H1 (cell line): ENCODE measurements at regions not wholly inside any gene's neighbourhood (a gene's known extent, or its start where the extent isn't known, plus 50 kb on each side); places are given as distances from the start of the nearest gene placed in this dataset.

Experiments used
- CTCF ChIA-PET: fragments of 300-600 bp; sonication (Branson Sonifier 250); formaldehyde crosslinking; loops from one replicate; lab custom pipeline; 2021; ENCODE audit not compliant: partially characterized antibody; lab: Charles Lee
- POLR2A ChIA-PET: fragments of 300-600 bp; sonication (Branson Sonifier 250); formaldehyde crosslinking; loops from one replicate; lab custom pipeline; 2021; ENCODE audit warnings: inconsistent platforms; ENCODE audit not compliant: partially characterized antibody; lab: Charles Lee
- DNase-seq, 2 experiments: peaks; one replicate each; pipeline versions ENCODE4 v3.0.0 to v3.0.0-alpha.2; 2010 to 2022; ENCODE audit warnings: low spot score in 2 of 2, low read depth in 1 of 2, mixed read lengths in 1 of 2
- FAIRE-seq: peaks from 2 replicates; lab custom pipeline; 2011; peaks lifted over from hg19 to GRCh38; lab: Jason Lieb, UNC
- H2AFZ ChIP-seq: 2 replicates; pipeline ENCODE4 v1.8.1; 2012; ENCODE audit warnings: low read length, inconsistent platforms
- H2AK5ac ChIP-seq: 2 replicates; pipeline ENCODE4 v1.6.1; 2013; ENCODE audit warnings: low read depth, low read length
- H2BK120ac ChIP-seq: replicated peaks from 2 replicates; pipeline ENCODE3; 2013; ENCODE audit warnings: low read depth, low read length, inconsistent platforms
- H2BK12ac ChIP-seq: 2 replicates; pipeline ENCODE4 v1.6.1; 2013; ENCODE audit warnings: low read depth, low read length
- H2BK15ac ChIP-seq: 2 replicates; pipeline ENCODE4 v1.6.1; 2013; ENCODE audit warnings: low read length
- H2BK20ac ChIP-seq: 2 replicates; pipeline ENCODE4 v1.6.1; 2013; ENCODE audit warnings: low read length
- H2BK5ac ChIP-seq: 2 replicates; pipeline ENCODE4 v1.6.1; 2013; ENCODE audit warnings: low read depth, low read length
- H3K14ac ChIP-seq: 2 replicates; pipeline ENCODE4 v1.6.1; 2013; ENCODE audit warnings: inconsistent platforms; ENCODE audit not compliant: insufficient read length
- H3K18ac ChIP-seq: 2 replicates; pipeline ENCODE4 v1.6.1; 2013; ENCODE audit warnings: low read length; ENCODE audit errors: extremely low read depth
- H3K23ac ChIP-seq: 2 replicates; pipeline ENCODE4 v1.6.1; 2013; ENCODE audit warnings: inconsistent platforms; ENCODE audit not compliant: insufficient read length
- H3K23me2 ChIP-seq: 2 replicates; pipeline ENCODE4 v1.6.1; 2013; ENCODE audit warnings: low read depth, low read length
- H3K27ac ChIP-seq: 2 replicates; pipeline ENCODE4 v1.6.1; 2011; ENCODE audit warnings: low read depth, low read length, inconsistent platforms
- H3K27me3 ChIP-seq, 4 experiments: replicated peaks in 1 of 4; 1 replicate in 1 of 4; 2 replicates in 3 of 4; pipeline versions ENCODE4 v1.6.1 to v1.8.1; 2011 to 2013; ENCODE audit warnings: low read length in 3 of 4, mild to moderate bottlenecking in 3 of 4, inconsistent platforms in 2 of 4, mixed read lengths in 2 of 4, moderate library complexity in 1 of 4; ENCODE audit not compliant: control insufficient read depth in 3 of 4, insufficient read depth in 3 of 4; ENCODE audit errors: extremely low read depth in 1 of 4
- H3K36me3 ChIP-seq, 4 experiments: 2 replicates each; pipeline versions ENCODE4 v1.6.1 to v1.8.1; 2011 to 2013; ENCODE audit warnings: mild to moderate bottlenecking in 4 of 4, low read length in 3 of 4, moderate library complexity in 2 of 4, control low read depth in 1 of 4, inconsistent platforms in 1 of 4; ENCODE audit not compliant: insufficient read depth in 4 of 4, control insufficient read depth in 2 of 4
- H3K4ac ChIP-seq: replicated peaks from 2 replicates; pipeline ENCODE3; 2013; ENCODE audit warnings: low read length, low read depth, mixed read lengths, inconsistent platforms; ENCODE audit not compliant: insufficient read length
- H3K4me1 ChIP-seq, 4 experiments: replicated peaks in 1 of 4; 1 replicate in 1 of 4; 2 replicates in 3 of 4; pipeline versions ENCODE4 v1.6.1 to v1.8.1; 2011 to 2013; ENCODE audit warnings: low read length in 3 of 4, inconsistent platforms in 2 of 4, mixed read lengths in 1 of 4; ENCODE audit not compliant: insufficient read depth in 4 of 4, control insufficient read depth in 3 of 4
- H3K4me2 ChIP-seq, 2 experiments: 2 replicates each; pipeline versions ENCODE4 v1.6.1 to v1.8.1; 2011 to 2013; ENCODE audit warnings: low read depth in 2 of 2, low read length in 2 of 2, control low read depth in 1 of 2, inconsistent platforms in 1 of 2, mild to moderate bottlenecking in 1 of 2; ENCODE audit not compliant: insufficient read depth in 1 of 2
- H3K4me3 ChIP-seq, 4 experiments: fragments of 200-600, 300-600 bp in 1 of 4; sonication (generic), shearing (Covaris generic), sonication (Bioruptor Twin) in 1 of 4; 2 replicates each; pipeline versions ENCODE4 v1.5.1 to v1.8.1; 2011 to 2016; ENCODE audit warnings: low read length in 4 of 4, low read depth in 3 of 4, control low read depth in 2 of 4, inconsistent platforms in 2 of 4, mild to moderate bottlenecking in 2 of 4, mixed read lengths in 1 of 4, moderate library complexity in 1 of 4; ENCODE audit not compliant: insufficient read depth in 2 of 4; ENCODE audit errors: extremely low read depth in 1 of 4
- H3K56ac ChIP-seq: replicated peaks from 2 replicates; pipeline ENCODE3; 2013; ENCODE audit warnings: low read depth, mild to moderate bottlenecking, mixed read lengths, low read length, inconsistent platforms; ENCODE audit not compliant: insufficient read length
- H3K79me1 ChIP-seq: 2 replicates; pipeline ENCODE4 v1.6.1; 2013; ENCODE audit warnings: low read depth, low read length, control low read depth
- H3K79me2 ChIP-seq, 2 experiments: 2 replicates each; pipeline versions ENCODE4 v1.6.1 to v1.8.1; 2012 to 2013; ENCODE audit warnings: low read length in 2 of 2, mild to moderate bottlenecking in 2 of 2, inconsistent platforms in 1 of 2; ENCODE audit not compliant: insufficient read depth in 2 of 2, control insufficient read depth in 1 of 2
- H3K9ac ChIP-seq, 4 experiments: replicated peaks in 1 of 4; 1 replicate in 1 of 4; 2 replicates in 3 of 4; pipeline versions ENCODE4 v1.6.1 to v1.8.1; 2011 to 2013; ENCODE audit warnings: low read depth in 3 of 4, low read length in 3 of 4, control low read depth in 2 of 4, mild to moderate bottlenecking in 2 of 4, moderate library complexity in 2 of 4, inconsistent platforms in 1 of 4; ENCODE audit errors: extremely low read depth in 1 of 4
- H3K9me3 ChIP-seq, 2 experiments: 2 replicates each; pipeline versions ENCODE4 v1.6.1 to v1.8.1; 2012 to 2013; ENCODE audit warnings: mild to moderate bottlenecking in 2 of 2, moderate library complexity in 2 of 2, control low read depth in 1 of 2, inconsistent platforms in 1 of 2, low read depth in 1 of 2, low read length in 1 of 2, mixed read lengths in 1 of 2; ENCODE audit not compliant: insufficient read depth in 2 of 2
- H4K20me1 ChIP-seq, 2 experiments: replicated peaks in 1 of 2; 2 replicates each; pipeline versions ENCODE3 to v1.8.1; 2011 to 2013; ENCODE audit warnings: inconsistent platforms in 2 of 2, low read length in 2 of 2, mild to moderate bottlenecking in 1 of 2; ENCODE audit not compliant: insufficient read depth in 2 of 2, control insufficient read depth in 1 of 2
- H4K5ac ChIP-seq: 2 replicates; pipeline ENCODE4 v1.6.1; 2013; ENCODE audit warnings: low read length, low read depth, mixed read lengths, inconsistent platforms; ENCODE audit not compliant: insufficient read length
- H4K8ac ChIP-seq: 2 replicates; pipeline ENCODE4 v1.8.0; 2013; ENCODE audit warnings: mild to moderate bottlenecking, moderate library complexity, low read length, inconsistent platforms; ENCODE audit not compliant: insufficient read depth; ENCODE audit errors: extremely low read depth
- H4K91ac ChIP-seq: replicated peaks from 2 replicates; pipeline ENCODE3; 2013; ENCODE audit warnings: low read length, mixed read lengths, inconsistent platforms; ENCODE audit not compliant: insufficient read length
- BACH1 ChIP-seq: IDR thresholded peaks from 2 replicates; pipeline ENCODE4 v1.6.1; 2012; ENCODE audit warnings: low read length, improper control_type of control experiment
- EZH2 ChIP-seq: fragments of 200-600 bp; sonication (generic); IDR thresholded peaks from 2 replicates; pipeline ENCODE4 v1.7.1; 2012; ENCODE audit warnings: low read depth, mild to moderate bottlenecking, moderate library complexity, low read length, inconsistent platforms; ENCODE audit not compliant: severe bottlenecking
- MAX ChIP-seq: IDR thresholded peaks from 2 replicates; pipeline ENCODE4 v1.6.1; 2012; ENCODE audit warnings: inconsistent platforms
- RBBP5 ChIP-seq: IDR thresholded peaks from 2 replicates; pipeline ENCODE4 v1.7.1; 2012; ENCODE audit warnings: low read depth, mild to moderate bottlenecking, inconsistent platforms, low read length, moderate library complexity, borderline replicate concordance
- SP1 ChIP-seq: IDR thresholded peaks from 2 replicates; pipeline ENCODE4 v1.6.1; 2011; ENCODE audit warnings: low read depth, low read length
- WGBS, 2 experiments: shearing (Covaris generic) in 1 of 2; methylation state at CpG; one replicate each; pipeline versions ENCODE4 v1.1.6 to v1.1.7; 2013 to 2015; ENCODE audit warnings: low lambda C conversion rate in 2 of 2, mixed read lengths in 2 of 2, inconsistent platforms in 1 of 2, low coverage in 1 of 2, missing lambda C conversion rate in 1 of 2; ENCODE audit not compliant: insufficient replicate concordance in 2 of 2, insufficient coverage in 1 of 2, insufficient read length in 1 of 2; ENCODE audit errors: extremely low coverage in 1 of 2, missing lambda C conversion rate in 1 of 2; 5-methylcytosine and 5-hydroxymethylcytosine counted together

DNA sequence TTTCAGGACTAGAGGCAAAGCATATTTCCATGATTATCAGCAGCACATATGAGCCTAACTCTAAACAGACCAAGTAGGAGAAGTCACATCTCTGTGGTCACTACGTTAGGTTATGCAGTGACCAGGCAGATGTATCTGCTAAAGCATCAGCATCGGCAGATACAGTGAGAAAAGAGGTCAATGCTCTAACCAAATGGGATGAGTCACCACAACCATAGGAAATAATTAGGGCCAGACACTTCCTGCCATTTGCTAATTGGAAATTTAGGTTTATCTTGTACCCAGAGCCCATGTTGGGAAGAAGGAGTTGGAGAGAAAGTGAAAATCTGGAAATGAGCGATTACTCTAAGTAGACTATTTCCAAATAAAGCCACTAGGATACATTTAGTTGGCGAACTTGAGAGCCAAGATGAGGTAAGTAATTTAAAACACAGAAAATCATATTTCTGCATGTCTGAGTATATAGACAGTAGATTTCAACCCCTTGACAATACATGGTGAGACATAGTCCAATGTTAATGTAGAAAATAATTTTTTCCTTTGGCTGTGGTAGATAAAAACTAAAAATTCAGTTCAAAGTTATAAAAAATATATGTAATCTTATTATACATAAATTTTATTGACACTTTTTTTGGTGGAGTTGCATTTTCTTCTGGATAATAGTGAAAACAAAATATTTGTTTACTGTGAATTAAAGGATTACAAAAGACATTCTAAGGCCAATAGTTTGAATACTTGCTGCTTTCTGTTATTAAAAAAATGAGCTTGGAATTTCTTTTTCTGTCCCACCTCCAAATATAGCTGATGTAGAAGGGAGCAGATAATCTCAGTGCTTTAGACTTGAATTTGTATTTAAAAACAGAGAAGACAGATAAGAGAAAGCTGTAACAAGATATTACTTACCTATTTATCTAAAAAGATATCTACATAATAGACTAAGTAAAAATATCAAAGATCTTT is 104.4 kb upstream of the CSNK1A1L start:
- no peak overlapping the region for H2AK5ac ChIP-seq
- H3K9me3 ChIP-seq, result no peaks in the 10 kb centered on the region
- no peaks in the 10 kb centered on the region for H3K79me2 ChIP-seq
- no peak overlapping the region for H3K27ac ChIP-seq
- DNase-seq, result no peak
- H2BK5ac ChIP-seq, result no peak overlapping the region
- H3K27me3 ChIP-seq, result no peaks in the 10 kb centered on the region
- no peak overlapping the region for H3K4me2 ChIP-seq
- H2BK120ac ChIP-seq, result no peak overlapping the region
- no peak overlapping the region for H3K14ac ChIP-seq
- no peak overlapping the region for H2BK20ac ChIP-seq
- FAIRE-seq, result no peak
- H3K9ac ChIP-seq, result no peak overlapping the region
- H3K36me3 ChIP-seq, result no peaks in the 10 kb centered on the region
- TF ChIP-seq MAX, result no peak
- TF ChIP-seq SP1, result no peak
- TF ChIP-seq EZH2, result no peak
- TF ChIP-seq RBBP5, result no peak
- no peak for TF ChIP-seq BACH1
- TF ChIP-seq, all 59 proteins: peak for 0
- ChIA-PET POLR2A (interaction anchor here (1.6 kb wide), 1 partner anchor 11 kb away, joined by 4 read pairs; no protein-coding TSS in a partner anchor), CTCF (interaction anchor here (1.3 to 1.5 kb wide), 2 partner anchors 10 to 101 kb away, joined by 3 read pairs; no protein-coding TSS in a partner anchor)
- Histone ChIP-seq H3K23me2 (no peaks in the 10 kb centered on the region), H3K23ac (no peak overlapping the region), H3K79me1 (no peaks in the 10 kb centered on the region), H4K8ac (no peak overlapping the region), H4K91ac (no peak overlapping the region), H3K56ac (no peak overlapping the region), H2BK15ac (no peak overlapping the region), H3K4ac (no peak overlapping the region), H3K4me1 (no peaks in the 10 kb centered on the region), H4K20me1 (no peaks in the 10 kb centered on the region), H3K18ac (no peak overlapping the region), H3K4me3 (no peak overlapping the region), H2BK12ac (no peak overlapping the region), H2AFZ (no peak overlapping the region), H4K5ac (no peak overlapping the region)
- 87% methylated on average over 4 of the region's 4 CpGs; no CpG with 5 or more reads in 1 of the 2 experiments for WGBS, 2 experiments
